ENCODE measurements at regions not wholly inside any gene's neighbourhood (a gene's known extent, or its start where the extent isn't known, plus 50 kb on each side); places are given as distances from the start of the nearest gene placed in this dataset.
"Not testable (repeated sequence)": the region's sequence is repeated elsewhere in the genome, so short reads cannot be mapped to it uniquely, and the experiment has no call there.

DNA sequence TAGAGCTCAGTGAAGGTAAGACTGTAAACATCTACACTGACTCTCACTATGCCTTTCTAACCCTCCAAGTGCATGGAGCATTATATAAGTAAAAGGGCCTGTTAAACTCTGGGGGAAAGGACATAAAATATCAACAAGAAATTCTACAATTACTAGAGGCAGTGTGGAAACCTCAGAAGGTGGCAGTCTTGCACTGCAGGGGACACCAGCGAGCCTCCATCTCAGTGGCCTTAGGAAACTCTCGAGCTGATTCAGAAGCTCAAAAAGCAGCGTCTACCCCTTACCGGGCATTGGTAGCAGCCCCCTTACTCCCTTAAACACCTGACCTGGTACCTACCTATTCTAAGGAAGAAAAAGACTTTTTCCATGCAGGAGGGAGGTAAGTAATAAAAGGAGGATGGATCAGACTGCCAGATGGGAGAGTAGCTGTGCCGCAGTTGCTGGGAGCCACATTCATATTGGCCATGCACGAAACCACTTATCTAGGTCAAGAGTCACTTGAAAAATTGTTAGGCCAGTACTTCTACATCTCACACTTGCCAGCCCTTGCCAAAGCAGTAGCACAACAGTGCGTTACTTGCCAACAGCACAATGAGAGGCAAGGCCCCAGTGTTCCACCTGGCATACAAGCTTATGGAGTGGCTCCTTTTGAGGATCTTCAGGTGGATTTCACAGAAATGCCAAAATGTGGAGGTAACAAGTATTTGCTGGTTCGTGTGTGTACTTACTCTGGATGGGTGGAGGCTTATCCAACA lies 258.8 kb upstream of the PRKX start:
- H3K27me3 Mint-ChIP-seq; H3K9me3 Mint-ChIP-seq (ENCODE audit: low read depth); H3K27ac Mint-ChIP-seq; H3K36me3 Mint-ChIP-seq; H3K4me3 Mint-ChIP-seq; H3K4me1 Mint-ChIP-seq (ENCODE audit: low read depth): not testable (repeated sequence)

DNA sequence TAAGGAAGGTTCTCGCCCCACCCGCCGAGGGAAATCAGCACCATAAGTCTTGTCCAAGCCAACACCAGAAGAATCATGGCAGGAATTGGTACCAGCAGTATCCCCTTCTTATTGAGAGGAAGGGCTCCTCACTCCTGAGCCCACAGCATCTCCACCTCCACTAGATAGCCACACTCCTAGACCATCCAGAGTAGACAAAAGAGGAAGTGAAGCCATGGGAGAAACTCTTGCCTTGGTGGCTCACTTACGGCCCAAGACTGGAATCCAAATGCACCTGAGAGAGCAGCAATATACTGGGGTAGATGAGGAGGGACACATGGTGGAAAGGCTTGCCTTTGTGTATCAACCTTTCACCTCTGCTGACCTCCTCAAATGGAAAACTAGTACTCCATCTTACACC lies 255.3 kb upstream of the PRKX start:
- Mint-ChIP-seq H3K36me3 (no peaks in the 10 kb centered on the region), H3K4me1 (ENCODE audit: low read depth) (no peaks in the 10 kb centered on the region), H3K27me3 (no peaks in the 10 kb centered on the region), H3K4me3 (no peak overlapping the region), H3K9me3 (ENCODE audit: low read depth) (no peaks in the 10 kb centered on the region), H3K27ac (no peak overlapping the region)

DNA sequence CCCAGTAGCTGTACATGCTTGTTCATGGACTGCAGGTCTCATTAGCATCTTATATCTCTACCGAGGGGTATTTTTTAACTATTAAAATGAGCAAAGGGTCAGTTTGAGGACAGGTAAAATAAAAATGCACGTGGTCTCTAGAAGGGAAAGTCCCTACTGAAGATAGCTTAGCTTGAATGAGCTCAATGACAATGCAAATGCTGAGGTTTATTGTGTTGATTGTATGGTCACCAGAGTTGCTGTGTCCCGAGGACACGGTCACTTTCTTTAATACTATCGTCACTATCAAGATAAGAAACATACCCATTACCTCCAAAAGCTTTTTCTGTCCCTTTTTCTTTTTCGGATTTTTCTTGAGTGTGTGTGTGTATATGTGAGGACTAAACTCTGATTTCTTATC lies 250.5 kb upstream of the PRKX start:
- Mint-ChIP-seq H3K27ac (no peak overlapping the region), H3K9me3 (ENCODE audit: low read depth) (no peaks in the 10 kb centered on the region), H3K4me1 (ENCODE audit: low read depth) (peaks cover 3% of the 10 kb centered on the region), H3K27me3 (peaks cover 9% of the 10 kb centered on the region), H3K4me3 (no peak overlapping the region), H3K36me3 (no peaks in the 10 kb centered on the region)

DNA sequence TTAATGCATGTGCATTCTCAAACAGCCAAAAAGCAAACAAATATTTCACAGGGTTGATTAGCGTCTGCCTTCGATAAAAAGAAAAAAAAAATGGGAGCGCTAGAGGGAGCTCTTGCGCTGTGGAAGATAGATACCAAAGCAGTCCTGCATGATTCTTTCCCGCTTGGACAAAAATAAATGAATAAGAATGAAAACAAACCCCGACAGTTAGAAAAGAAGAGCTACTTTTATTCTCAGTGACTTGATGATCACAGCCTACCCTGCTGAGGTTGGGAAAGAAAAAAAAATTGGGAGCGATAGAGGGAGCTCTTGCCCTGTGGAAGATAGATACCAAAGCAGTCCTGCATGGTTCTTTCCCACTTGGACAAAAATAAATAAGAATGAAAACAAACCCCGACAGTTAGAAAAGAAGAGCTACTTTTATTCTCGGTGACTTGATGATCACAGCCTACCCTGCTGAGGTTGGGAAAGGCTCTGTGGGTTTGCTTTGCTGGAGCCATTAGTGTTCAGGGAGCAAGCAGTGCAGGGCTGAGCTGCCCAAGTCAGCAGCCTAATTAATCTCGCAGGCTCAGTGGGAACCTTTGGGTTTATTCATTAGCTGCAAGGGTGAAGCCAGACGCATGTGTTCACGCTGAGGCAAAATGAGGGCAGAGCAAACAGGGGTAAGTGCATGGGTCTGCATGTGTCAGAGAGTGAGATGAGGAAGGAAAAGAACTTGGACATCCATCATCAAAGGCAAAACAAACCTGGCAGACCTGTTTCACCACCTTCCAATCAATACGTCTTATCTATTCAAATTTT lies 249.3 kb upstream of the PRKX start:
- H3K36me3 Mint-ChIP-seq = no peaks in the 10 kb centered on the region
- H3K4me3 Mint-ChIP-seq = no peak overlapping the region
- H3K27ac Mint-ChIP-seq = no peak overlapping the region
- H3K4me1 Mint-ChIP-seq (ENCODE audit: low read depth) = peaks cover 3% of the 10 kb centered on the region
- H3K9me3 Mint-ChIP-seq (ENCODE audit: low read depth) = no peaks in the 10 kb centered on the region
- H3K27me3 Mint-ChIP-seq = peaks cover 9% of the 10 kb centered on the region

DNA sequence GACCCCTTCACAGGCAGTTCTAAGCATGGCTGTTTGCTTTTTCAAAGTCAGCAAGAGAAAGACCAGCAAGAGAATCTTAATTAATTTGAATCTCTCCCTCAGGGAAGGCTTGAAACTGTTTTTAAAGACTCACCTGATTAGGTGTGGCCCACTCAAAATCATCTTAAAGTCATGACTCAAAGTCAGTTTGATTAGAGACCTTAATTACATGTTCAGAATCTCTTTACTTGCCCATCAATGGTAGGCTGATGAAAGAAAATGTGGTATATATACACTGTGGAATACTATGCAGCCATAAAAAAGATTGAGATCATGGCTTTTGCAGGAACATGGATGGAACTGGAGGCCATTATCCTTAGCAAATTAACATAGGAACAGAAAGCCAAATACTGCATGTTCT lies 247.5 kb upstream of the PRKX start:
- no peak overlapping the region for H3K27ac Mint-ChIP-seq
- H3K4me3 Mint-ChIP-seq = no peak overlapping the region
- H3K9me3 Mint-ChIP-seq (ENCODE audit: low read depth) = no peaks in the 10 kb centered on the region
- no peaks in the 10 kb centered on the region for H3K36me3 Mint-ChIP-seq
- peaks cover 9% of the 10 kb centered on the region for H3K27me3 Mint-ChIP-seq
- H3K4me1 Mint-ChIP-seq (ENCODE audit: low read depth) = peaks cover 3% of the 10 kb centered on the region

DNA sequence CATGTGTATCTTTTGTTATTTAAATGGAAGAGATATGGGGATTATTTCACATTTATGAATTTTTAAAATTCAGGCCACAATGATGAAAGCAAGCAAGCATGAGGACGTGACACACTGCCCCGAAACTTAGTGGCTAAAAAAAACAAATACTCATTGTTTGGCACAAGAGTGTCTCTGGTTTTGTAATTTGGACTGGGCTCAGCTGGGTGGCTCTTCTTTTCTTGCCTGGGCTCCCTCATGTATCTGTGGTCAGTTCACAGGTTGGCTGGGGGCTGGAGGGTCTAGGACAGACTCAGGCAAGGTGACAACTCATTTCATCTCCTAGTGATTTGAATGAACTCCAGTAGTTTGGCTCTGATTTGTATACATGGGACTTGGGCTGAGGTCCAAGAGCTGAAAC lies 238.4 kb upstream of the PRKX start:
- Mint-ChIP-seq H3K27me3 (no peaks in the 10 kb centered on the region), H3K4me3 (no peak overlapping the region), H3K9me3 (ENCODE audit: low read depth) (no peaks in the 10 kb centered on the region), H3K36me3 (peaks cover 2% of the 10 kb centered on the region), H3K4me1 (ENCODE audit: low read depth) (no peaks in the 10 kb centered on the region), H3K27ac (no peak overlapping the region)

DNA sequence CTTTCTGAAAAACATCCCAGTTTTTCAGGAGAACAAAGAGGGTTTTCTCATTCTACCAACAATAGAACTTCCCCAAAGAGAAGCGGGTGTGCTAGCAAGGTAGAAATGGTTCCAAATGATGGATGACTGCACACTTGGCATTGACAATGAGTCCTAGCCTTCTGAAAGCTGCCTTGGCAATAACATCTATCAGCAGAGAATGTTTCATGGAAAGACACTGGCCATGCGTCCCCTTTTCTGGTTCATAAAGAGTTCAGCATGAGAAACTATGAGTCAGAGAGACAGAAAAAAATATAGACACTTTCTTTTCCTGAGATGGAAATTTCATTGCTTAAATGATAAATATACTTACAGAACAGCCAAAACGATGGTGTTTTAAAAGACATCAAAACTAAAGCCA lies 236.9 kb upstream of the PRKX start:
- H3K36me3 Mint-ChIP-seq = peaks cover 2% of the 10 kb centered on the region
- no peaks in the 10 kb centered on the region for H3K27me3 Mint-ChIP-seq
- H3K9me3 Mint-ChIP-seq (ENCODE audit: low read depth) = no peaks in the 10 kb centered on the region
- no peak overlapping the region for H3K27ac Mint-ChIP-seq
- H3K4me3 Mint-ChIP-seq = no peak overlapping the region
- no peaks in the 10 kb centered on the region for H3K4me1 Mint-ChIP-seq (ENCODE audit: low read depth)

DNA sequence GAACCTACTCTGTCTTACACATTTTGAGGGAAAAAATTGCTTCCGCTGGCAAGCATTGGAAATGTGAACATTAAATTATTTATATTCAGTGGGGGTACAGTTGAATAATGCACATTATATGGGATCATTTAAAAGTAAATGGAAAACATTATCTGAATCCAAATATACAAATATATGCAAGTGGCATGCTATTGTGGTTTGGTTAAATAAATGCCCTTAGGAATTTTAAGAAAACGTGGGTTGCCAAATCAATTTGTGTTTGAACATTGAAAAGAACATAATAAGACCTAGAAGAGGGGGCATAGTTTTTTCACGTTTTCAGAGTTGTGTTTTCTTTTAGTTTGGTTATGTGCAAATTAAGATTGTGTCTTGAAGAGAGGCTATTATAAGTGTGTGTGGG lies 230.5 kb upstream of the PRKX start:
- peaks cover 2% of the 10 kb centered on the region for H3K27me3 Mint-ChIP-seq
- no peak overlapping the region for H3K27ac Mint-ChIP-seq
- no peak overlapping the region for H3K4me3 Mint-ChIP-seq
- H3K36me3 Mint-ChIP-seq = no peaks in the 10 kb centered on the region
- no peaks in the 10 kb centered on the region for H3K9me3 Mint-ChIP-seq (ENCODE audit: low read depth)
- no peaks in the 10 kb centered on the region for H3K4me1 Mint-ChIP-seq (ENCODE audit: low read depth)

DNA sequence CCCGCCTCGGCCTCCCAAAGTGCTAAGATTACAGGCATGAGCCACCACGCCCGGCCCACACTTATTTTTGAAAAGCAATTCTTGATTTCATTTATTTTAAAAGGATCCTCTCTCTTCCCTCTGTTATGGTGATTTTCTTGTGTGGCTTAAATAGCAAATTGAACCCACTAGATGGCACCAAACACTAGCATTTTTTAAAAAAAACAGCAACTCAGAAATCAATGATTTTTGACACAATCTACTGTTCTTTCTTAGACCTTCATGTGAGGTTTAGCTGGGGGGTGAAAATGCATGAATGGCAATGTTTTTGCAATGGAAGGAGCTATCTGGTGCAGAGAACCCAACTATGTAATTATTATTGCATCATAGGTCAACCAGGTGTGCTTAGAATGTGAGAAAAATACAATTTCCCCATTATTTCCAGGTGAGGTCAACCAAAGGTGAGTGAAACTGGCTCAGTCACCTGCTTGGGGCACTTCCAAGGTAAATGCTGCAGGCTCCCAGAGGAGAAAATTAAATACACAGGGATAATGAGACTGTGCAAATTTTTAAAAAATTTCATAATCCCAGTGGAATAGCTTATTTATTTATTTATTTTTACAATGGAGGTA lies 226.7 kb upstream of the PRKX start:
- Mint-ChIP-seq H3K27ac (no peak overlapping the region), H3K4me1 (ENCODE audit: low read depth) (no peaks in the 10 kb centered on the region), H3K36me3 (no peaks in the 10 kb centered on the region), H3K27me3 (peaks cover 2% of the 10 kb centered on the region), H3K9me3 (ENCODE audit: low read depth) (no peaks in the 10 kb centered on the region), H3K4me3 (no peak overlapping the region)

DNA sequence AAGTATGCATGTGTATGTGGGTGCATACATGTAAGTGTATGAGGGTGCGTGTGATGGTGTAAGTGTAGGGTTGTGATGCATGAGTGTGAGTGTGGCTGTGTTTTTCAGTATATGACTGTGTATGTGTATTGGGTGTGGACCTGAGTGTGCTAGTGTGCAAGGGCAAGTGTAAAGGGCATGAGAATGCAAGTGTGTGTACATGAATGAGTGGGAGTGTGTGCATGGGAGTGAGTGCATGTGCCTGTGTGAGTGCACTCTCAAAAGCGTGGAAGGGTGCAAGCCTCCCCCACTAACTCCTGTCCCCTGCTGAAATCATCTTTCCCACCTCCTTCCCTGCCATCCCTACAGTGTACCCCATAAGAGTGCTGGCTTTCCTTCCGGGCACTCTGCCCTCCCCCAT lies 225.1 kb upstream of the PRKX start:
- H3K9me3 Mint-ChIP-seq (ENCODE audit: low read depth) = no peaks in the 10 kb centered on the region
- no peak overlapping the region for H3K27ac Mint-ChIP-seq
- H3K4me1 Mint-ChIP-seq (ENCODE audit: low read depth) = no peaks in the 10 kb centered on the region
- H3K36me3 Mint-ChIP-seq = no peaks in the 10 kb centered on the region
- peaks cover 2% of the 10 kb centered on the region for H3K27me3 Mint-ChIP-seq
- H3K4me3 Mint-ChIP-seq = no peak overlapping the region

DNA sequence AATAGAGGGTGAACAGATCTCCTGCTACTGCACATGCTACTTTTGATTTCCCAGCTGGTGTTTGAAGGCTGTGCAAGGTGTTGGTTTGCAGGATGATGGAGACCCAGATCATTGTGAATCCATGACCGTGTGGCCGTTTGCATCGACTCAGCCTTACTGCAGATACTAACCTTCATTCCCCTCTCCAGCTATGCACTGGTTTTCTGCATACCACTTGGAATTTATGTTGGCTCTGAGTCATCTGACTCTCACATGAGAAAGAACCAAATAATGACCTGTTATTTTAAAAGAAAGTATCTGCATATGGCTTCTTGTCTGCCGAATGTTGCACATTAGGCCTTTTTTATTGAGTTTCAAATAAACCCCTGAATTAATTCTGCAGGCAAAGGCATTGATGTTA lies 221.7 kb upstream of the PRKX start:
- H3K27me3 Mint-ChIP-seq, H3K27ac Mint-ChIP-seq, H3K4me3 Mint-ChIP-seq: not testable (repeated sequence)

DNA sequence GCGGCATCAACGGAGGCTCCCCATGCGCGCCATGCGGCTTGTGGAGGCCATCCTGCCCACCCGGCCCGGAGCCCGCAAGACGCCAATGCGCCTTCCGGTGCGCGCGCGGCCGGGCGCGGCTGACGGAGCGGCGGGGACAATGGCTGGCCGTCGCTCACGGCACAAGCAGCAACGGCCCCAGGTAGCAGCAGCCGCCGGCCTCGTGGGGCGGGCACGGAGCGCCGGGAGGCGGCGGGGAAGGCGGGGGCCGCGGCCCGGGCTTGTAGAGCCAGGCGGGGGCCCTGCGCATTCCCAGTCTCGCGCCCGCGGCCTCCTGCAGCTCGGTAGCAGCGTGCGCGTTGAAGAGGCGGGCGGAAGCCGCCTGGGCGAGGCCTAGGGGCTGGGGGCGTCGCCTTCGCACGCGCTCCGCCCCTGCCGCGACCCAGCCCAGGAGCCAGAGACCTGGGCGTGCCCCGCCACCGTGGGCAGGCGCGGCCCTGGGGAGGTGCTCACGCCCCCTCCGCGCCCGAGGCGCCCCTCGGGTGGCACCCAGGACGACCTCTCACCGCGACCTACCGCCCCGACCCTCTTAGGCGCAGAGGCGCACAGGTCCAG lies 207.1 kb upstream of the PRKX start:
- not testable (repeated sequence) for H3K4me1 Mint-ChIP-seq (ENCODE audit: low read depth); H3K36me3 Mint-ChIP-seq; H3K4me3 Mint-ChIP-seq; H3K9me3 Mint-ChIP-seq (ENCODE audit: low read depth); H3K27ac Mint-ChIP-seq; H3K27me3 Mint-ChIP-seq

More for the DNA sequence above, 221.7 kb upstream of the PRKX start:
- not testable (repeated sequence) for H3K4me1 Mint-ChIP-seq (ENCODE audit: low read depth); H3K36me3 Mint-ChIP-seq; H3K9me3 Mint-ChIP-seq (ENCODE audit: low read depth)

DNA sequence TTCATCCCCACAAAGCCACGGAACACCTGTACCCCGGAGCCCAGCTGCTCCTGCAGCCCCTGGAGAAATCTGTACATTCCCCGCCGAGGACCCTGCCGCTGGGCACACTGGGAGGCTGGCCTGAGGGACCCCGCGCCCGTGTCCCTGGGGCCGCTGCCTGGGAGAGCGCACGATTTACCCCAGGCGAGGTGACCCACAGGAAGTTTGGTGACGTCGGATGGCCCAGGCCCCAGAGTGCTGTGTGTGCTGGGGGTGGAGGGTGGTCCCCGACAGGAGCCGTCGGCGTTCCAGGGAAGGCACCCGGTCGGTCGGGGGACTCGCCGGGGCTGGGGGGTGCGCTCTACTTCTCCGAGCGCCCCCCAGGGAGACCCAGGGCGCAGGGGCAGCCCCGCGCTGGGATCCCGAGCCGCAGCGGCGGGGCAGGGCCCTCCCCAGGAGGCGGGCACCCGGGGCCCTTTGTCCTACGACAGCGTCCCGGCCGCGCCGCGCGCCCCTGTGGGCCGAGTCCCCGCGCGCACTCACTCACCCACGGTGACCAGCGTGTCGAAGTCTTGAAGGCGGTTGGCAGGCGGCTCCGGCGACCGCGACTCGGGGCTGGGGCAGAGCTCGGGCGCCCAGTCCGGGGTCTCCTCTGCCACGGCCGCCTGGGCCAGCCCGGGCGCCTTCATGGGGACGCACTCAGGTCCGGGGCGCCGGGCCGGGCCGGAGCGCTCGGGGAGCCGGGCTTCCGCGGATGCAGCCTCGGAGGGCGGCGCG lies 206.4 kb upstream of the PRKX start:
- H3K36me3 Mint-ChIP-seq; H3K4me3 Mint-ChIP-seq; H3K9me3 Mint-ChIP-seq (ENCODE audit: low read depth); H3K27me3 Mint-ChIP-seq; H3K4me1 Mint-ChIP-seq (ENCODE audit: low read depth); H3K27ac Mint-ChIP-seq: not testable (repeated sequence)

DNA sequence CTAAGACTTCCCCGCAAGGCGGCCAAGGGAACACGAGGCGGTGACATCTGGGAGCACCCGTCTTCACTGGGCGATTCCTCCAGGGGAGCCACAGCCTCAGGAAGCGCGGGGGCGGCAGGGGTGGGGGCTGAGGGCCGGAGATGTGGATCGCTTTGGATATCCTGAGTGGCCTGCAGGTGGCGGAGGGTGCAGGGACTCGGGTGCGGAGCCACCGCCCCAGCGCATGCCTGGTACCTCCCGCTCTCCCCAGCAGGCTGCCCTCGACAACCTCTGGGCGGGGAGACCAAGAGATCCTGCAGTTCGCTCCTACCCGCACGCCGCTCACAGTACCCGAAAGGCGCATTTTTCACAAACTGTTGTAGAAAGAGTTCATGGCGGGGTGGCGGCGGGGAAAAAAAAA lies 201.4 kb upstream of the PRKX start:
- H3K36me3 Mint-ChIP-seq; H3K9me3 Mint-ChIP-seq (ENCODE audit: low read depth); H3K27ac Mint-ChIP-seq; H3K27me3 Mint-ChIP-seq; H3K4me3 Mint-ChIP-seq; H3K4me1 Mint-ChIP-seq (ENCODE audit: low read depth): not testable (repeated sequence)

DNA sequence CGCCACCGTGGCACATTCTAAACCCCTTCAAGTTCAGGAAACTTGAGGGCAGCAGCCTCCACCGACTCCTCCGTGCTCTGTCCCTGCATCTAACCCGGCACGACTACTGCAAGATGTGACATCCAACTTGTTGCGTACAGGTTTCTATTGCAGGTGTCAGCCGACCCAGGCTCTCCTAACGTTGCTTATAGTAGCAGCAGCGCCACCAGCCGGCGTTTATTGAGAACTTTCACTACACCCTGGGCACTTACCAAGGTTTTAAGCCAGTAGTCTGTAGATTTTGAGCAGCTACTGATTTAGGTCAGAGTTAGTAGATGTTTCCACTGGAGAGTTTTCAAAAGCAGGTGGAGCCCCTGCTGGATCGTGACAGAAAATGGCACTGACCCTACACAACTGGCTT lies 200.6 kb upstream of the PRKX start:
- not testable (repeated sequence) for H3K9me3 Mint-ChIP-seq (ENCODE audit: low read depth); H3K27me3 Mint-ChIP-seq; H3K4me1 Mint-ChIP-seq (ENCODE audit: low read depth); H3K4me3 Mint-ChIP-seq; H3K36me3 Mint-ChIP-seq; H3K27ac Mint-ChIP-seq
